Transverse colon (tissue), 4 donors: ENCODE measurements at regions not wholly inside any gene's neighbourhood (a gene's known extent, or its start where the extent isn't known, plus 50 kb on each side); places are given as distances from the start of the nearest gene placed in this dataset.

Experiments used
- DNase-seq: peaks from one replicate; pipeline ENCODE4 v3.0.0-alpha.2; 2019
- H3K27ac ChIP-seq, 4 donors: fragments of 200-600 bp; sonication (generic); 2 replicates each; pipeline ENCODE4 v1.5.1; 2016 to 2018; ENCODE audit warnings: inconsistent platforms in 4 of 4
- H3K27me3 ChIP-seq: fragments of 200-600 bp; sonication (generic); 2 replicates; pipeline ENCODE4 v1.5.1; 2017; ENCODE audit warnings: inconsistent platforms
- H3K36me3 ChIP-seq, 4 donors: fragments of 200-600 bp; sonication (generic); 2 replicates each; pipeline ENCODE4 v1.5.1; 2017 to 2019; ENCODE audit warnings: inconsistent platforms in 4 of 4
- H3K4me1 ChIP-seq, 4 donors: fragments of 200-600 bp; sonication (generic); 2 replicates each; pipeline ENCODE4 v1.5.1; 2017 to 2020; ENCODE audit warnings: inconsistent platforms in 4 of 4
- H3K4me3 ChIP-seq, 4 donors: fragments of 200-600 bp; sonication (generic); 1 replicate in 1 of 4; 2 replicates in 3 of 4; pipeline versions ENCODE4 v1.5.1 to v1.6.1; 2017 to 2019; ENCODE audit warnings: inconsistent platforms in 4 of 4
- H3K9me3 ChIP-seq, 2 donors: fragments of 200-600 bp; sonication (generic); 2 replicates each; pipeline ENCODE4 v1.5.1; 2017 to 2019; ENCODE audit warnings: inconsistent platforms in 2 of 2
- CTCF ChIP-seq, 5 experiments: fragments of 200-600 bp in 3 of 5; fragments of 450-650 bp in 2 of 5; sonication (generic) in 3 of 5; IDR thresholded peaks; 1 replicate in 2 of 5; 2 replicates in 3 of 5; pipeline ENCODE4 v1.5.1; 2016 to 2017; ENCODE audit warnings: antibody characterized with exemption in 5 of 5, inconsistent platforms in 3 of 5, mild to moderate bottlenecking in 2 of 5, moderate library complexity in 1 of 5
- EP300 ChIP-seq: sonication (generic); formaldehyde crosslinking; IDR thresholded peaks from one replicate; pipeline ENCODE4 v1.6.1; 2017; ENCODE audit warnings: antibody characterized with exemption, low read depth
- POLR2A ChIP-seq: fragments of 450-650 bp; IDR thresholded peaks from one replicate; pipeline ENCODE4 v1.6.1; 2016; ENCODE audit warnings: antibody characterized with exemption, mild to moderate bottlenecking, moderate library complexity
- POLR2AphosphoS5 ChIP-seq, 3 donors: sonication (generic); formaldehyde crosslinking; IDR thresholded peaks; one replicate each; pipeline ENCODE4 v1.6.1; 2016; ENCODE audit warnings: antibody characterized with exemption in 3 of 3
- WGBS, 2 donors: methylation state at CpG; one replicate each; pipeline ENCODE4 v1.1.5; 2018; ENCODE audit warnings: low coverage in 1 of 2; 5-methylcytosine and 5-hydroxymethylcytosine counted together
- in situ Hi-C, 4 donors: fragments of 200-750 bp; cut with MboI; loops; one replicate each; pipeline versions ENCODE4 v1.15.0 to v1.15.1; 2017; ENCODE audit warnings: low sequenced_read_pairs in 3 of 4, low pct_ligation_motif_present in 1 of 4, low pct_unique_long_range_greater_than_20kb in 1 of 4
- intact Hi-C: fragments of 100-400 bp; cut with DNase I; formaldehyde crosslinking; loops from one replicate; pipeline ENCODE4 v1.15.1; 2023; ENCODE audit warnings: low total_unique reads

GRCh38 chr14:95464103-95464502 is 52.3 kb downstream of the SYNE3 start:
- Histone ChIP-seq H3K36me3 (no peaks in the 10 kb centered on the region), H3K4me3 (no peak overlapping the region), H3K4me1 (peaks cover 17 to 46% (median 31%) of the 10 kb centered on the region in 4 donors), H3K27ac (peak overlapping the region; percentile 46 to 68 (median 64)), H3K9me3 (no peaks in the 10 kb centered on the region), H3K27me3 (no peaks in the 10 kb centered on the region)
- DNase-seq, result no peak
- 56 to 67% methylated on average over 5 to 6 of the region's 6 CpGs for WGBS, 2 donors
- in situ Hi-C loops (no loop called here), intact Hi-C loops (no loop called here)
- no peak for TF ChIP-seq CTCF (IDR thresholded peaks at IDR 0.05)
- TF ChIP-seq POLR2AphosphoS5 (IDR thresholded peaks at IDR 0.05), result no peak
- TF ChIP-seq POLR2A, result no peak
- no peak for TF ChIP-seq EP300

GRCh38 chr14:95463171-95463901 is 53.1 kb downstream of the SYNE3 start:
- Histone ChIP-seq H3K4me3 (no peak overlapping the region), H3K9me3 (no peaks in the 10 kb centered on the region), H3K27ac (peak overlapping the region; percentile 46 to 68 (median 64)), H3K27me3 (no peaks in the 10 kb centered on the region), H3K4me1 (peaks cover 14 to 41% (median 26%) of the 10 kb centered on the region in 4 donors), H3K36me3 (no peaks in the 10 kb centered on the region)
- intact Hi-C loops, result no loop called here
- WGBS, 2 donors, result 10 to 33% methylated on average over 2 to 9 of the region's 9 CpGs
- peak; percentile 66 for DNase-seq
- TF ChIP-seq POLR2A, result no peak
- TF ChIP-seq CTCF (IDR thresholded peaks at IDR 0.05), result no peak
- TF ChIP-seq EP300, result no peak
- TF ChIP-seq POLR2AphosphoS5 (IDR thresholded peaks at IDR 0.05), result no peak
- in situ Hi-C loops, result no loop called here

- in situ Hi-C loops (no loop called here), intact Hi-C loops (no loop called here)
- no peak overlapping the region for H3K4me3 ChIP-seq
- WGBS, 2 donors, result 84% methylated on average over 10 of the region's 10 CpGs; no CpG with 5 or more reads in 1 of the 2 donors
- no peaks in the 10 kb centered on the region for H3K27me3 ChIP-seq
- DNase-seq, result no peak
- no peaks in the 10 kb centered on the region for H3K9me3 ChIP-seq
- H3K36me3 ChIP-seq, result no peaks in the 10 kb centered on the region
- peaks cover 7 to 32% (median 19%) of the 10 kb centered on the region in 4 donors for H3K4me1 ChIP-seq
- TF ChIP-seq POLR2A (no peak), CTCF (IDR thresholded peaks at IDR 0.05) (no peak), EP300 (no peak), POLR2AphosphoS5 (IDR thresholded peaks at IDR 0.05) (no peak)
- H3K27ac ChIP-seq, result peak overlapping the region in 2 of 4 donors; percentile 61 to 68
These were observed 54.0 kb downstream of the SYNE3 start for GRCh38 chr14:95462491-95462890.

- 42 to 48% methylated on average over 9 to 29 of the region's 29 CpGs for WGBS, 2 donors
- no peaks in the 10 kb centered on the region for H3K36me3 ChIP-seq
- no peak overlapping the region for H3K4me3 ChIP-seq
- intact Hi-C loops (no loop called here), in situ Hi-C loops (no loop called here)
- TF ChIP-seq EP300 (peak; percentile 32), POLR2A (no peak), POLR2AphosphoS5 (IDR thresholded peaks at IDR 0.05) (peak; percentile 58 to 83 (median 63))
- peak; percentile 59 for DNase-seq
- no peaks in the 10 kb centered on the region for H3K27me3 ChIP-seq
- no peak overlapping the region for H3K27ac ChIP-seq
- H3K4me1 ChIP-seq, result peaks cover 7 to 31% (median 19%) of the 10 kb centered on the region in 4 donors
- no peaks in the 10 kb centered on the region for H3K9me3 ChIP-seq
These were observed 55.6 kb downstream of the SYNE3 start for GRCh38 chr14:95460647-95461478.
